Glutamatergic neuron (in vitro differentiated cells): ENCODE measurements at regions not wholly inside any gene's neighbourhood (a gene's known extent, or its start where the extent isn't known, plus 50 kb on each side); places are given as distances from the start of the nearest gene placed in this dataset.

Source experiments
- DNase-seq: peaks from one replicate; pipeline ENCODE4 v3.0.0; 2022
- H3K27ac Mint-ChIP-seq: one replicate; pipeline ENCODE4 v1.8.0; 2020; ENCODE audit warnings: mild to moderate bottlenecking, mixed read lengths, inconsistent platforms; ENCODE audit not compliant: unreplicated experiment
- H3K27me3 Mint-ChIP-seq: one replicate; pipeline ENCODE4 v1.8.0; 2020; ENCODE audit warnings: mild to moderate bottlenecking, moderate library complexity, mixed read lengths, inconsistent platforms; ENCODE audit not compliant: unreplicated experiment
- H3K36me3 Mint-ChIP-seq: one replicate; pipeline ENCODE4 v1.8.0; 2020; ENCODE audit warnings: mild to moderate bottlenecking, mixed read lengths, inconsistent platforms; ENCODE audit not compliant: unreplicated experiment
- H3K4me1 Mint-ChIP-seq: one replicate; pipeline ENCODE4 v1.8.0; 2020; ENCODE audit warnings: mild to moderate bottlenecking, low read depth, mixed read lengths, inconsistent platforms; ENCODE audit not compliant: unreplicated experiment
- H3K4me3 Mint-ChIP-seq: one replicate; pipeline ENCODE4 v1.8.0; 2020; ENCODE audit warnings: mild to moderate bottlenecking, mixed read lengths, inconsistent platforms; ENCODE audit not compliant: unreplicated experiment
- H3K9me3 Mint-ChIP-seq: one replicate; pipeline ENCODE4 v1.8.0; 2020; ENCODE audit warnings: mild to moderate bottlenecking, moderate library complexity, mixed read lengths, inconsistent platforms; ENCODE audit not compliant: unreplicated experiment
- TF ChIP-seq, protein P1 (sequence below): fragments of 200-600 bp; sonication (generic); IDR thresholded peaks from one replicate; pipeline ENCODE4 v1.5.0; 2021; ENCODE audit not compliant: partially characterized antibody, unreplicated experiment

DNA sequence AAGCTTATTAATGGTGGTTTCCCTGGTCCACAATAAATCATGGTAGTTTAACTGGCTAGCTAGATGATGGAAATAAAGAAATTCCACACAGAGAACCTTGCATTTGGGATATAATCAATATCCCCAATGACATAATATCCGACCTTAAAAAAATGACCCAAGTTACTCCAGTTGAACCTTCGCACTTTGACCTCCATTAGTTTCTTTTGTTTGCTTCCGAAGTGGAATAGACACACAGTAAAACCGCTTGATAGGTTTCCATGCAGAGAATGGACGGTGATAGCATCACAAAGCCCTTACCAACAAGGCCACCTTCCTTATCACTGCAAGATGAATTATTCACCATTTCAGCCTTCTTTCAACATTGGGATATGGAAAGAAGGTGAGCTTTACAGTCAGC is 1966.1 kb upstream of the CELF4 start:
- Mint-ChIP-seq H3K36me3 (no peaks in the 10 kb centered on the region), H3K27ac (no peak overlapping the region), H3K4me3 (no peak overlapping the region), H3K4me1 (peaks cover 21% of the 10 kb centered on the region), H3K27me3 (peaks cover 4% of the 10 kb centered on the region), H3K9me3 (no peaks in the 10 kb centered on the region)
- TF ChIP-seq, protein P1, sequence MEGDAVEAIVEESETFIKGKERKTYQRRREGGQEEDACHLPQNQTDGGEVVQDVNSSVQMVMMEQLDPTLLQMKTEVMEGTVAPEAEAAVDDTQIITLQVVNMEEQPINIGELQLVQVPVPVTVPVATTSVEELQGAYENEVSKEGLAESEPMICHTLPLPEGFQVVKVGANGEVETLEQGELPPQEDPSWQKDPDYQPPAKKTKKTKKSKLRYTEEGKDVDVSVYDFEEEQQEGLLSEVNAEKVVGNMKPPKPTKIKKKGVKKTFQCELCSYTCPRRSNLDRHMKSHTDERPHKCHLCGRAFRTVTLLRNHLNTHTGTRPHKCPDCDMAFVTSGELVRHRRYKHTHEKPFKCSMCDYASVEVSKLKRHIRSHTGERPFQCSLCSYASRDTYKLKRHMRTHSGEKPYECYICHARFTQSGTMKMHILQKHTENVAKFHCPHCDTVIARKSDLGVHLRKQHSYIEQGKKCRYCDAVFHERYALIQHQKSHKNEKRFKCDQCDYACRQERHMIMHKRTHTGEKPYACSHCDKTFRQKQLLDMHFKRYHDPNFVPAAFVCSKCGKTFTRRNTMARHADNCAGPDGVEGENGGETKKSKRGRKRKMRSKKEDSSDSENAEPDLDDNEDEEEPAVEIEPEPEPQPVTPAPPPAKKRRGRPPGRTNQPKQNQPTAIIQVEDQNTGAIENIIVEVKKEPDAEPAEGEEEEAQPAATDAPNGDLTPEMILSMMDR, result no peak
- no peak for DNase-seq

DNA sequence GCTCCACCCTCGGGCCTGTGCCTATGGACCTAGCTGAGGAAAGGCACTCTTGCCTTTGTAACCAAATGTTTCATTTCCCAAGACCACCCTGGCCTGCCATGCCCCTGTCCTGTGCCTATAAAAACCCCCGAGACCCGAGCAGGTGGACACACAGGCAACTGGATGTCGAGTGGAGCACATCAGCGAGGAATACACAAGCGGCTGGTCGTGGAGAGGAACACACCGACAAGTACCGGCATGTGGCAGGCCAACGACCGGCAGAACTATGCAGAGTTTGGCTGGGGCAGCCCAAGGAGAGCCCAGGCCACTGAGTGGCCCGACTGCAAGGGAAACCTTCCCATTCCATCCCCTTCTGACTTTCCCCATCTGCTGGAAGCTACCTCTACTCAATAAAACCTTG is 1963.8 kb upstream of the CELF4 start:
- H3K9me3 Mint-ChIP-seq, result no peaks in the 10 kb centered on the region
- DNase-seq, result no peak
- H3K4me3 Mint-ChIP-seq, result no peak overlapping the region
- no peaks in the 10 kb centered on the region for H3K36me3 Mint-ChIP-seq
- TF ChIP-seq, protein P1, result no peak
- no peak overlapping the region for H3K27ac Mint-ChIP-seq
- H3K27me3 Mint-ChIP-seq, result peaks cover 5% of the 10 kb centered on the region
- peaks cover 21% of the 10 kb centered on the region for H3K4me1 Mint-ChIP-seq

DNA sequence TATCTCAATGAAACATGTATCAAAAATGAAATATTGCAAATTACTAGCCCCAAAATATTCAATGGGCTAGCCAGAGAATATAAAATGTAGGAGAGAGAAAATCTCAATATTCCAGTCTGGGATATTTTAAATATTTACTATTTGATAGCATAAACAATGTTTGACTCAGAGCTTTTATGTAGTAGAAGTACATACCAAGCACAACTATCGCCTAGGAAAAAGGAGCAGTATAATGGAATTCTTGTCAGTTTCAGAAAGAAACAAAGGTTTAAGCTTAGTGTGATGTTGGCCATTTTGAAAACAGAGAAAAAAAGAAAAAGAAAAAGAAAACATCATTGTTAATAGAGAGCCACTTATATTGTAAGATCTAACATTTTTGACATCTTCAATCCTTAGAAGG is 1961.9 kb upstream of the CELF4 start:
- H3K36me3 Mint-ChIP-seq, result no peaks in the 10 kb centered on the region
- no peaks in the 10 kb centered on the region for H3K9me3 Mint-ChIP-seq
- H3K4me3 Mint-ChIP-seq, result no peak overlapping the region
- no peak overlapping the region for H3K27ac Mint-ChIP-seq
- H3K27me3 Mint-ChIP-seq, result peaks cover 5% of the 10 kb centered on the region
- no peak for DNase-seq
- H3K4me1 Mint-ChIP-seq, result peaks cover 21% of the 10 kb centered on the region
- TF ChIP-seq, protein P1, result no peak

DNA sequence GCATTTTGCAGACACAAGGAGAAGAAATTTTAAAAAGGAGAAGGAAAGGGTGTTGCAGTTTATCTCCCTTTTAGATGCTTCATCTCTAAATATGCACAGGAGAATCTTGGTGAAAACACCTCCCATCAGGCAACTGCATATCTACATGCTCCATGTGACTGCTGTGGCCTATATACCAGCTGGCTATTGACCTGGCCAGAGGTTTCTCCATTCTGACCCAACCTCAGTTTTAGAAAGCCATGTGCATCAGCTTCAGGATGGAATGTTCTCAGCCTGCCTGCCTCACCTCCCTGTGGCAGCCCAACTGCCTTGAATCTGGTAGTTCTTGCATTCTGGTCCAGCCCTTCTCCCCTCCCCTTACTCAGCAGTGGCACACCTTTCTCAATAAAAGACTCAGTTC is 1958.8 kb upstream of the CELF4 start:
- no peaks in the 10 kb centered on the region for H3K36me3 Mint-ChIP-seq
- H3K27me3 Mint-ChIP-seq, result peaks cover 5% of the 10 kb centered on the region
- H3K27ac Mint-ChIP-seq, result no peak overlapping the region
- H3K9me3 Mint-ChIP-seq, result no peaks in the 10 kb centered on the region
- H3K4me1 Mint-ChIP-seq, result peaks cover 11% of the 10 kb centered on the region
- H3K4me3 Mint-ChIP-seq, result no peak overlapping the region
- no peak for DNase-seq
- TF ChIP-seq, protein P1, result no peak

DNA sequence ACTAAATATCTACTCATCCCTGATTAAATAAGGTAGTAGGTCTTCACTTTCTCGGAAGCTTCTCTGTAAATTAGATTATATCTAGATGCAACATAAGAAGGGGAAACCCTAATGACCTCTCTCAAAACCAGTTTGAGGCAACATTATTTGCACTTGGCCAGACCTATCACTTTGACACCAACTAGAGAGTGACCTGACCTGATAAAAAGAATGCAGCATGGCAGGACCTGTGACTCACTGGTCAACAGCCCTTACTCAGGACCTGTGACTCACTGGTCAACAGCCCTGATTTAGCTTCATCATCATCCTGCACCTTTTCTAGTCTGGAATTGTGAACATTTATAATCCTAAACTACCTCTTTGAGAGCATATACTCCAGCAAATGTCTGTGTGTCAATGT is 1957.7 kb upstream of the CELF4 start:
- peaks cover 5% of the 10 kb centered on the region for H3K27me3 Mint-ChIP-seq
- H3K4me3 Mint-ChIP-seq, result no peak overlapping the region
- H3K36me3 Mint-ChIP-seq, result no peaks in the 10 kb centered on the region
- no peaks in the 10 kb centered on the region for H3K9me3 Mint-ChIP-seq
- TF ChIP-seq, protein P1, result no peak
- DNase-seq, result no peak
- peaks cover 9% of the 10 kb centered on the region for H3K4me1 Mint-ChIP-seq
- no peak overlapping the region for H3K27ac Mint-ChIP-seq
